Uterus (tissue), 2 donors: ENCODE measurements at regions not wholly inside any gene's neighbourhood (a gene's known extent, or its start where the extent isn't known, plus 50 kb on each side); places are given as distances from the start of the nearest gene placed in this dataset.
"Not testable (repeated sequence)": the region's sequence is repeated elsewhere in the genome, so short reads cannot be mapped to it uniquely, and the experiment has no call there.

Experiments
- CTCF ChIP-seq, 4 experiments: fragments of 200-600 bp in 2 of 4; fragments of 450-650 bp in 2 of 4; sonication (generic) in 2 of 4; IDR thresholded peaks; one replicate each; pipeline ENCODE4 v1.5.1; 2016 to 2019; ENCODE audit warnings: antibody characterized with exemption in 4 of 4, mild to moderate bottlenecking in 2 of 4, moderate library complexity in 1 of 4
- POLR2A ChIP-seq, 2 donors: fragments of 450-650 bp; IDR thresholded peaks; one replicate each; pipeline ENCODE4 v1.6.1; 2016; ENCODE audit warnings: antibody characterized with exemption in 2 of 2, mild to moderate bottlenecking in 1 of 2, moderate library complexity in 1 of 2

GRCh38 chr9:41650086-41650485, 461.0 kb upstream of the ZNG1F start:
- TF ChIP-seq CTCF, POLR2A (IDR thresholded peaks at IDR 0.05): not testable (repeated sequence)
